Mammary epithelial cell (primary cell): ENCODE measurements at regions not wholly inside any gene's neighbourhood (a gene's known extent, or its start where the extent isn't known, plus 50 kb on each side); places are given as distances from the start of the nearest gene placed in this dataset.

Source experiments
- EZH2 ChIP-seq: IDR thresholded peaks from 2 replicates; pipeline ENCODE4 v1.6.1; 2012; ENCODE audit warnings: low read length, inconsistent platforms, borderline replicate concordance
- TF ChIP-seq, protein P1 (sequence below), 2 donors: IDR thresholded peaks in 1 of 2; conservative IDR thresholded peaks in 1 of 2; 2 replicates each; pipeline ENCODE4 v1.5.1; 2011 to 2012; ENCODE audit warnings: inconsistent platforms in 2 of 2, low read length in 2 of 2, mild to moderate bottlenecking in 2 of 2, control low read depth in 1 of 2, low read depth in 1 of 2; ENCODE audit not compliant: insufficient read depth in 1 of 2; ENCODE audit errors: extremely low read depth in 1 of 2

DNA sequence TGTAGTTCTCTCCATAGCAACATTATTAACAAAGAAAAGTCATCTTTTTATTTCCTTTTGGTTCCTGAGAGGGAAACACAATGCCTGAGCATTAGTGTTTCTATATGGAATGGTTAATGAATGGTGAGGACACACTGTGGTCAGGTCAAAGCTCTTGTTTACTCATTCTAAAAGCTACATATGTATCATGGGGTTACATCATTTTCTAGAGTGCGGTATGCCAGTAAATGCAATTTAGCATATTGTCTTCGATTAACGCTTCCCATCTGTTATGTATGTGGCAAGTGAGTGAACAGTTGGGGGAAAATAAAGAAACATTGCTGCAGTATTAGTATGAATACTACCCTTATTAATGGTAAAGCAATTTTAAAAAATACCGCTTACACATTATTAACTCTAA is 1152.2 kb upstream of the SPRY2 start:
- TF ChIP-seq, protein P1, sequence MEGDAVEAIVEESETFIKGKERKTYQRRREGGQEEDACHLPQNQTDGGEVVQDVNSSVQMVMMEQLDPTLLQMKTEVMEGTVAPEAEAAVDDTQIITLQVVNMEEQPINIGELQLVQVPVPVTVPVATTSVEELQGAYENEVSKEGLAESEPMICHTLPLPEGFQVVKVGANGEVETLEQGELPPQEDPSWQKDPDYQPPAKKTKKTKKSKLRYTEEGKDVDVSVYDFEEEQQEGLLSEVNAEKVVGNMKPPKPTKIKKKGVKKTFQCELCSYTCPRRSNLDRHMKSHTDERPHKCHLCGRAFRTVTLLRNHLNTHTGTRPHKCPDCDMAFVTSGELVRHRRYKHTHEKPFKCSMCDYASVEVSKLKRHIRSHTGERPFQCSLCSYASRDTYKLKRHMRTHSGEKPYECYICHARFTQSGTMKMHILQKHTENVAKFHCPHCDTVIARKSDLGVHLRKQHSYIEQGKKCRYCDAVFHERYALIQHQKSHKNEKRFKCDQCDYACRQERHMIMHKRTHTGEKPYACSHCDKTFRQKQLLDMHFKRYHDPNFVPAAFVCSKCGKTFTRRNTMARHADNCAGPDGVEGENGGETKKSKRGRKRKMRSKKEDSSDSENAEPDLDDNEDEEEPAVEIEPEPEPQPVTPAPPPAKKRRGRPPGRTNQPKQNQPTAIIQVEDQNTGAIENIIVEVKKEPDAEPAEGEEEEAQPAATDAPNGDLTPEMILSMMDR (conservative IDR thresholded peaks at IDR 0.05 in 1 of 2, IDR thresholded peaks at IDR 0.05 in 1 of 2; ENCODE audit: extremely low read depth in 1 of 2, insufficient read depth in 1 of 2, low read depth in 1 of 2, low read length in 2 of 2) = no peak
- TF ChIP-seq EZH2 = no peak
